IMR-90 (cell line): ENCODE measurements at regions not wholly inside any gene's neighbourhood (a gene's known extent, or its start where the extent isn't known, plus 50 kb on each side); places are given as distances from the start of the nearest gene placed in this dataset.

Source experiments
- ATAC-seq: fragments of 200-7000 bp; cut with Tn5 transposase; 2 replicates; pipeline ENCODE4 v1.9.1; 2020; ENCODE audit warnings: low read depth, mild to moderate bottlenecking, moderate library complexity
- BruUV-seq: library from RNA; stranded (reverse); fragments of 400-500 nt; replicated peaks from 2 replicates; lab custom pipeline; 2021; lab: Mats Ljungman, UMichigan
- CTCF ChIA-PET: fragments of 300-600 bp; formaldehyde crosslinking; extraction: SDS; loops from one replicate; lab custom pipeline; 2021; ENCODE audit warnings: antibody characterized with exemption; lab: Yijun Ruan, JAX
- POLR2A ChIA-PET: fragments of 300-600 bp; sonication (Branson Sonifier 250); formaldehyde crosslinking; loops from one replicate; lab custom pipeline; 2022; ENCODE audit warnings: antibody characterized with exemption; ENCODE audit not compliant: unreplicated experiment; lab: Charles Lee
- DNase-seq: peaks from one replicate; pipeline ENCODE4 v3.0.0; 2013
- H2AFZ ChIP-seq: replicated peaks from 2 replicates; pipeline ENCODE3; 2013; ENCODE audit warnings: low read length, mild to moderate bottlenecking; ENCODE audit not compliant: poor library complexity
- H2AK5ac ChIP-seq: 2 replicates; pipeline ENCODE4 v1.6.1; 2013; ENCODE audit warnings: low read depth, low read length, inconsistent platforms
- H2AK9ac ChIP-seq: replicated peaks from 2 replicates; pipeline ENCODE3; 2013; ENCODE audit warnings: mild to moderate bottlenecking, low read depth, low read length, moderate library complexity; ENCODE audit not compliant: poor library complexity
- H2BK120ac ChIP-seq: 2 replicates; pipeline ENCODE4 v1.6.1; 2013; ENCODE audit warnings: low read depth, low read length, inconsistent platforms
- H2BK15ac ChIP-seq: 3 replicates; pipeline ENCODE4 v1.6.1; 2013; ENCODE audit warnings: low read depth, low read length, inconsistent platforms
- H2BK20ac ChIP-seq: 2 replicates; pipeline ENCODE4 v1.6.1; 2013; ENCODE audit warnings: low read depth, mild to moderate bottlenecking, inconsistent platforms, low read length, moderate library complexity
- H2BK5ac ChIP-seq: 2 replicates; pipeline ENCODE4 v1.6.1; 2013; ENCODE audit warnings: mild to moderate bottlenecking, low read depth, low read length, inconsistent platforms; ENCODE audit not compliant: poor library complexity, severe bottlenecking
- H3K14ac ChIP-seq: replicated peaks from 2 replicates; pipeline ENCODE4 v1.6.1; 2013; ENCODE audit warnings: low read depth, low read length, inconsistent platforms
- H3K18ac ChIP-seq: 2 replicates; pipeline ENCODE4 v1.6.1; 2013; ENCODE audit warnings: low read depth, low read length, control low read depth
- H3K23ac ChIP-seq: 2 replicates; pipeline ENCODE4 v1.6.1; 2013; ENCODE audit warnings: low read depth, low read length, inconsistent platforms
- H3K27ac ChIP-seq: 2 replicates; pipeline ENCODE4 v1.5.1; 2013; ENCODE audit warnings: mild to moderate bottlenecking, control low read depth, low read length; ENCODE audit not compliant: insufficient read depth
- H3K27me3 ChIP-seq: 2 replicates; pipeline ENCODE4 v1.6.1; 2013; ENCODE audit warnings: low read length; ENCODE audit not compliant: control insufficient read depth, insufficient read depth
- H3K36me3 ChIP-seq: 2 replicates; pipeline ENCODE4 v1.6.1; 2013; ENCODE audit warnings: low read length, mixed read lengths; ENCODE audit not compliant: control insufficient read depth, insufficient read depth
- H3K4ac ChIP-seq: 2 replicates; pipeline ENCODE4 v1.6.1; 2013; ENCODE audit warnings: low read depth, low read length, inconsistent platforms
- H3K4me1 ChIP-seq: 2 replicates; pipeline ENCODE4 v1.6.1; 2013; ENCODE audit warnings: low read length, mixed read lengths; ENCODE audit not compliant: control insufficient read depth, insufficient read depth
- H3K4me2 ChIP-seq: 2 replicates; pipeline ENCODE4 v1.6.1; 2013; ENCODE audit warnings: low read depth, mild to moderate bottlenecking, control low read depth, low read length, moderate library complexity
- H3K4me3 ChIP-seq: 2 replicates; pipeline ENCODE4 v1.5.1; 2013; ENCODE audit warnings: low read depth, mild to moderate bottlenecking, control low read depth, low read length, moderate library complexity; ENCODE audit not compliant: insufficient read depth
- H3K56ac ChIP-seq: 2 replicates; pipeline ENCODE4 v1.6.1; 2013; ENCODE audit warnings: low read length, inconsistent platforms; ENCODE audit not compliant: insufficient read depth; ENCODE audit errors: extremely low read depth
- H3K79me1 ChIP-seq, 2 experiments: 2 replicates each; pipeline ENCODE4 v1.6.1; 2013; ENCODE audit warnings: low read length in 2 of 2, inconsistent platforms in 1 of 2, low read depth in 1 of 2
- H3K9ac ChIP-seq: 2 replicates; pipeline ENCODE4 v1.6.1; 2013; ENCODE audit warnings: low read depth, low read length, control low read depth
- H3K9me1 ChIP-seq: 2 replicates; pipeline ENCODE4 v1.6.1; 2013; ENCODE audit warnings: low read length, inconsistent platforms; ENCODE audit not compliant: insufficient read depth
- H3K9me3 ChIP-seq: 2 replicates; pipeline ENCODE4 v1.6.1; 2013; ENCODE audit warnings: low read length; ENCODE audit not compliant: control insufficient read depth, insufficient read depth
- H4K20me1 ChIP-seq: 2 replicates; pipeline ENCODE4 v1.6.1; 2013; ENCODE audit warnings: low read length, inconsistent platforms; ENCODE audit not compliant: insufficient read depth
- H4K5ac ChIP-seq: 2 replicates; pipeline ENCODE4 v1.6.1; 2013; ENCODE audit warnings: mild to moderate bottlenecking, low read depth, low read length, control low read depth
- H4K8ac ChIP-seq, 2 experiments: 2 replicates each; pipeline ENCODE4 v1.6.1; 2013; ENCODE audit warnings: low read depth in 2 of 2, low read length in 2 of 2, control low read depth in 1 of 2, inconsistent platforms in 1 of 2
- H4K91ac ChIP-seq: 2 replicates; pipeline ENCODE4 v1.6.1; 2013; ENCODE audit warnings: low read depth, low read length, inconsistent platforms; ENCODE audit not compliant: insufficient read depth
- BHLHE40 ChIP-seq: fragments of 150-350 bp; IDR thresholded peaks from 2 replicates; pipeline ENCODE4 v1.6.1; 2016; ENCODE audit warnings: mild to moderate bottlenecking, low read depth, low read length
- CHD1 ChIP-seq: IDR thresholded peaks from 2 replicates; pipeline ENCODE4 v1.6.1; 2012; ENCODE audit warnings: low read depth, low read length, improper control_type of control experiment
- FOS ChIP-seq: fragments of 150-350 bp; IDR thresholded peaks from 2 replicates; pipeline ENCODE4 v1.6.1; 2016; ENCODE audit warnings: low read depth, low read length
- MAFK ChIP-seq: IDR thresholded peaks from 2 replicates; pipeline ENCODE4 v1.6.1; 2012; ENCODE audit warnings: low read depth, low read length, improper control_type of control experiment
- MAZ ChIP-seq: IDR thresholded peaks from 2 replicates; pipeline ENCODE4 v1.6.1; 2012; ENCODE audit warnings: low read depth, mild to moderate bottlenecking, low read length, improper control_type of control experiment, moderate library complexity, borderline replicate concordance
- MXI1 ChIP-seq: IDR thresholded peaks from 2 replicates; pipeline ENCODE4 v1.6.1; 2012; ENCODE audit warnings: low read depth, mild to moderate bottlenecking, low read length, moderate library complexity, borderline replicate concordance
- POLR2A ChIP-seq: IDR thresholded peaks from 2 replicates; pipeline ENCODE4 v1.6.1; 2012; ENCODE audit warnings: mild to moderate bottlenecking, low read depth, low read length
- RCOR1 ChIP-seq: IDR thresholded peaks from 2 replicates; pipeline ENCODE4 v1.6.1; 2012; ENCODE audit warnings: mild to moderate bottlenecking, low read length, improper control_type of control experiment; ENCODE audit not compliant: insufficient replicate concordance
- RFX5 ChIP-seq: IDR thresholded peaks from 2 replicates; pipeline ENCODE4 v1.8.0; 2012; ENCODE audit warnings: low read depth, mild to moderate bottlenecking, low read length, moderate library complexity
- SMC3 ChIP-seq: fragments of 150-350 bp; IDR thresholded peaks from 2 replicates; pipeline ENCODE4 v1.6.1; 2016; ENCODE audit warnings: low read depth, mild to moderate bottlenecking, antibody characterized with exemption, low read length, moderate library complexity
- dilution Hi-C: fragments of 300-500 bp; cut with HindIII; formaldehyde crosslinking; loops from one replicate; pipeline ENCODE4 v1.14.3; 2018; ENCODE audit warnings: low sequenced_read_pairs; ENCODE audit not compliant: unreplicated experiment
- in situ Hi-C: fragments of 300-500 bp; cut with MboI; formaldehyde crosslinking; loops from 3 replicates; pipeline ENCODE4 v1.14.3; 2019; ENCODE audit warnings: low sequenced_read_pairs, inconsistent platforms, mixed read lengths
- intact Hi-C: fragments of 100-400 bp; cut with micrococcal nuclease; formaldehyde crosslinking; loops from 2 replicates; pipeline ENCODE4 v1.10.0; 2022
- TF ChIP-seq, protein P1 (sequence below): fragments of 150-350 bp; IDR thresholded peaks from 2 replicates; pipeline ENCODE4 v1.6.1; 2016; ENCODE audit warnings: low read depth, mild to moderate bottlenecking, low read length, moderate library complexity, borderline replicate concordance
- TF ChIP-seq, protein P2 (sequence below): conservative IDR thresholded peaks from 2 replicates; pipeline ENCODE4 v1.5.1; 2012; ENCODE audit warnings: mild to moderate bottlenecking, low read depth, low read length, improper control_type of control experiment

DNA sequence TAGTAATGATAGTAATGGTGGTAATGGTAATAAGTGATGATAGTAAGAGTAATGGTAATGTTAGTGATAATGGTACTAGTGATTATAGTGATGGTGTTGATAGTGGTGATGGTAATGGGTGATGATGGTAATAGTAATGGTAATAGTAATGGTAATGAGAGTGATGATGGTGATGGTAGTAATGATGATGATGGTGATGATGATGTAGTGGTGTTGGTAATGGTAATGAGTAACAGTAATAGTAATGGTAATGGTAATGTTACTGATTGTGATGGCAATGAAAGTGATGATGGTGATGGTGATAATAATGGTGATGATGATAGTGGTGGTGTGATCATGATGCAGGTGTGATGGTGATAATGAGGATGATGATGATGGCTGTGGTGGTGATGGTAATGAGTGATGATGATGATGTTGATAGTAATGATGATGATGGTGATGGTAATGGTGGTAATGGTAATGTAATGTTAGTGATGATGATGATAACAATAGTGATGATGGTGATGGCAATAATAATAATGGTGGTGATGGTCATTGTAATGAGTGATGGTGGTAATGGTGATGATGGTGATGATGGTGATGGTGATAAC, 235.0 kb downstream of the MATN1 start:
- Histone ChIP-seq H4K8ac (no peak overlapping the region), H3K56ac (no peak overlapping the region), H3K14ac (no peak overlapping the region), H3K79me1 (no peaks in the 10 kb centered on the region), H2BK120ac (no peak overlapping the region), H3K27ac (no peak overlapping the region), H3K4me3 (no peak overlapping the region), H2AK9ac (no peak overlapping the region), H4K91ac (no peak overlapping the region), H3K4ac (no peak overlapping the region), H2BK15ac (no peak overlapping the region), H3K4me2 (no peak overlapping the region), H4K5ac (no peak overlapping the region), H2AFZ (no peak overlapping the region), H3K9me3 (peaks cover 14% of the 10 kb centered on the region), H3K9ac (no peak overlapping the region), H3K18ac (no peak overlapping the region), H2BK20ac (no peak overlapping the region), H4K20me1 (no peaks in the 10 kb centered on the region), H3K9me1 (no peaks in the 10 kb centered on the region), H3K23ac (no peak overlapping the region), H3K4me1 (no peaks in the 10 kb centered on the region), H2BK5ac (no peak overlapping the region), H3K36me3 (no peaks in the 10 kb centered on the region), H3K27me3 (no peaks in the 10 kb centered on the region), H2AK5ac (no peak overlapping the region)
- in situ Hi-C loops (no loop called here), dilution Hi-C loops (no loop called here), intact Hi-C loops (no loop called here)
- POLR2A ChIA-PET: no interaction called here
- CTCF ChIA-PET: no interaction called here
- BruUV-seq: no TSS peak
- no peak for ATAC-seq
- TF ChIP-seq MAFK: no peak
- TF ChIP-seq MAZ: no peak
- TF ChIP-seq, protein P1, sequence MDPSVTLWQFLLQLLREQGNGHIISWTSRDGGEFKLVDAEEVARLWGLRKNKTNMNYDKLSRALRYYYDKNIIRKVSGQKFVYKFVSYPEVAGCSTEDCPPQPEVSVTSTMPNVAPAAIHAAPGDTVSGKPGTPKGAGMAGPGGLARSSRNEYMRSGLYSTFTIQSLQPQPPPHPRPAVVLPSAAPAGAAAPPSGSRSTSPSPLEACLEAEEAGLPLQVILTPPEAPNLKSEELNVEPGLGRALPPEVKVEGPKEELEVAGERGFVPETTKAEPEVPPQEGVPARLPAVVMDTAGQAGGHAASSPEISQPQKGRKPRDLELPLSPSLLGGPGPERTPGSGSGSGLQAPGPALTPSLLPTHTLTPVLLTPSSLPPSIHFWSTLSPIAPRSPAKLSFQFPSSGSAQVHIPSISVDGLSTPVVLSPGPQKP: no peak
- TF ChIP-seq CHD1: no peak
- no peak for TF ChIP-seq POLR2A
- no peak for TF ChIP-seq BHLHE40
- TF ChIP-seq RCOR1: no peak
- TF ChIP-seq SMC3: no peak
- TF ChIP-seq, protein P2, sequence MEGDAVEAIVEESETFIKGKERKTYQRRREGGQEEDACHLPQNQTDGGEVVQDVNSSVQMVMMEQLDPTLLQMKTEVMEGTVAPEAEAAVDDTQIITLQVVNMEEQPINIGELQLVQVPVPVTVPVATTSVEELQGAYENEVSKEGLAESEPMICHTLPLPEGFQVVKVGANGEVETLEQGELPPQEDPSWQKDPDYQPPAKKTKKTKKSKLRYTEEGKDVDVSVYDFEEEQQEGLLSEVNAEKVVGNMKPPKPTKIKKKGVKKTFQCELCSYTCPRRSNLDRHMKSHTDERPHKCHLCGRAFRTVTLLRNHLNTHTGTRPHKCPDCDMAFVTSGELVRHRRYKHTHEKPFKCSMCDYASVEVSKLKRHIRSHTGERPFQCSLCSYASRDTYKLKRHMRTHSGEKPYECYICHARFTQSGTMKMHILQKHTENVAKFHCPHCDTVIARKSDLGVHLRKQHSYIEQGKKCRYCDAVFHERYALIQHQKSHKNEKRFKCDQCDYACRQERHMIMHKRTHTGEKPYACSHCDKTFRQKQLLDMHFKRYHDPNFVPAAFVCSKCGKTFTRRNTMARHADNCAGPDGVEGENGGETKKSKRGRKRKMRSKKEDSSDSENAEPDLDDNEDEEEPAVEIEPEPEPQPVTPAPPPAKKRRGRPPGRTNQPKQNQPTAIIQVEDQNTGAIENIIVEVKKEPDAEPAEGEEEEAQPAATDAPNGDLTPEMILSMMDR: no peak
- TF ChIP-seq MXI1: no peak
- TF ChIP-seq RFX5: no peak
- no peak for TF ChIP-seq FOS
- no peak for DNase-seq
